Right lobe of liver (tissue), 6 donors: ENCODE measurements at regions not wholly inside any gene's neighbourhood (a gene's known extent, or its start where the extent isn't known, plus 50 kb on each side); places are given as distances from the start of the nearest gene placed in this dataset.

Experiments
- ATAC-seq, 4 donors: fragments of 200-7000 bp; cut with Tn5 transposase; one replicate each; pipeline ENCODE4 v1.9.1; 2020; ENCODE audit warnings: mild to moderate bottlenecking in 4 of 4, moderate library complexity in 4 of 4
- DNase-seq, 3 donors: peaks; one replicate each; pipeline ENCODE4 v3.0.0-alpha.2; 2020
- H3K27ac ChIP-seq, 3 donors: fragments of 200-600 bp; one replicate each; pipeline ENCODE4 v1.8.0; 2022
- H3K27me3 ChIP-seq, 2 donors: fragments of 200-600 bp; one replicate each; pipeline ENCODE4 v1.8.0; 2022
- H3K36me3 ChIP-seq, 4 donors: fragments of 200-600 bp; sonication (generic) in 1 of 4; one replicate each; pipeline versions ENCODE4 v1.5.1 to v1.8.0; 2017 to 2022; ENCODE audit warnings: control low read depth in 1 of 4
- H3K4me1 ChIP-seq, 4 donors: fragments of 200-600 bp; sonication (generic) in 1 of 4; one replicate each; pipeline versions ENCODE4 v1.5.1 to v1.8.0; 2017 to 2022; ENCODE audit warnings: control low read depth in 1 of 4
- H3K4me3 ChIP-seq, 3 donors: fragments of 200-600 bp; one replicate each; pipeline ENCODE4 v1.8.0; 2022
- H3K9me3 ChIP-seq, 4 donors: fragments of 200-600 bp; sonication (generic) in 1 of 4; one replicate each; pipeline versions ENCODE4 v1.5.1 to v1.8.0; 2017 to 2022; ENCODE audit warnings: control low read depth in 1 of 4
- POLR2A ChIP-seq: fragments of 450-650 bp; IDR thresholded peaks from one replicate; pipeline ENCODE4 v1.6.1; 2017; ENCODE audit warnings: antibody characterized with exemption, mild to moderate bottlenecking
- WGBS: methylation state at CpG from one replicate; pipeline ENCODE4 v1.1.6; 2018; ENCODE audit warnings: low coverage, low lambda C conversion rate; ENCODE audit not compliant: insufficient coverage; ENCODE audit errors: missing lambda C conversion rate; 5-methylcytosine and 5-hydroxymethylcytosine counted together
- intact Hi-C, 2 donors: fragments of 100-400 bp; cut with DNase I; formaldehyde crosslinking; loops; one replicate each; pipeline versions ENCODE4 v1.11.2 to v1.14.1; 2022
- TF ChIP-seq, protein P1 (sequence below), 4 donors: fragments of 200-600 bp in 3 of 4; fragments of 450-650 bp in 1 of 4; IDR thresholded peaks; one replicate each; pipeline versions ENCODE4 v1.5.1 to v1.8.0; 2016 to 2022; ENCODE audit warnings: antibody characterized with exemption in 4 of 4, mild to moderate bottlenecking in 2 of 4
- donor health status: DM: no; HTN: yes; CAD: no.
- donor health status: DM: no; HTN: no; CAD: no.
- donor health status: DM: no; HTN: no; CAD: no.
- donor health status: DM: no; HTN: yes; CAD: no.
- donor health status: DM: no; HTN: yes; CAD: no.

DNA sequence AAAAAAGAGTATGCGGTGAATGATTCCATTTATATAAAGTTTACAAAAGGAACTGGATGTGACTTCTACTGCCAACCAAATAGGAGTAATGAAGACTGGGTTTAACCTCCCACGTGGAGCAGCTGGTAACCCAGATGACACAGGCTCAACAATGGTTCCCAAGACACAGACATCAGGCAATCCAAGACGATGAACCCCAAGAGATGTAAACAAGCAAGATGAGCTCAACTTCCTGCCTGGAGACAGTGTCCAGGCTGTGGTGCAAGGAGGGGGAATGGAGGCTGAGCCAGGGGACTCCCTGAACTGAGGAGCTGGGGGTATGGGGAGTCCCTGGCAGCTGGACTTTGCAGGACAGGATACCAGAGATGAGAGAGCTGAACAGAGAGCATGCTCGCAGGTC lies 104.7 kb downstream of the LITAF start:
- intact Hi-C loops = no loop called here
- H3K36me3 ChIP-seq = no peaks in the 10 kb centered on the region
- ATAC-seq (peak in 2 of 4 donors; percentile 14), DNase-seq (peak in 1 of 3 donors; percentile 25)
- WGBS = 51% methylated on average over 3 of the region's 4 CpGs
- TF ChIP-seq POLR2A = no peak
- TF ChIP-seq, protein P1, sequence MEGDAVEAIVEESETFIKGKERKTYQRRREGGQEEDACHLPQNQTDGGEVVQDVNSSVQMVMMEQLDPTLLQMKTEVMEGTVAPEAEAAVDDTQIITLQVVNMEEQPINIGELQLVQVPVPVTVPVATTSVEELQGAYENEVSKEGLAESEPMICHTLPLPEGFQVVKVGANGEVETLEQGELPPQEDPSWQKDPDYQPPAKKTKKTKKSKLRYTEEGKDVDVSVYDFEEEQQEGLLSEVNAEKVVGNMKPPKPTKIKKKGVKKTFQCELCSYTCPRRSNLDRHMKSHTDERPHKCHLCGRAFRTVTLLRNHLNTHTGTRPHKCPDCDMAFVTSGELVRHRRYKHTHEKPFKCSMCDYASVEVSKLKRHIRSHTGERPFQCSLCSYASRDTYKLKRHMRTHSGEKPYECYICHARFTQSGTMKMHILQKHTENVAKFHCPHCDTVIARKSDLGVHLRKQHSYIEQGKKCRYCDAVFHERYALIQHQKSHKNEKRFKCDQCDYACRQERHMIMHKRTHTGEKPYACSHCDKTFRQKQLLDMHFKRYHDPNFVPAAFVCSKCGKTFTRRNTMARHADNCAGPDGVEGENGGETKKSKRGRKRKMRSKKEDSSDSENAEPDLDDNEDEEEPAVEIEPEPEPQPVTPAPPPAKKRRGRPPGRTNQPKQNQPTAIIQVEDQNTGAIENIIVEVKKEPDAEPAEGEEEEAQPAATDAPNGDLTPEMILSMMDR (IDR thresholded peaks at IDR 0.05) = no peak
- H3K4me3 ChIP-seq = no peak overlapping the region
- no peak overlapping the region for H3K27ac ChIP-seq
- no peaks in the 10 kb centered on the region for H3K9me3 ChIP-seq
- H3K4me1 ChIP-seq = no peaks in the 10 kb centered on the region
- H3K27me3 ChIP-seq = no peaks in the 10 kb centered on the region

DNA sequence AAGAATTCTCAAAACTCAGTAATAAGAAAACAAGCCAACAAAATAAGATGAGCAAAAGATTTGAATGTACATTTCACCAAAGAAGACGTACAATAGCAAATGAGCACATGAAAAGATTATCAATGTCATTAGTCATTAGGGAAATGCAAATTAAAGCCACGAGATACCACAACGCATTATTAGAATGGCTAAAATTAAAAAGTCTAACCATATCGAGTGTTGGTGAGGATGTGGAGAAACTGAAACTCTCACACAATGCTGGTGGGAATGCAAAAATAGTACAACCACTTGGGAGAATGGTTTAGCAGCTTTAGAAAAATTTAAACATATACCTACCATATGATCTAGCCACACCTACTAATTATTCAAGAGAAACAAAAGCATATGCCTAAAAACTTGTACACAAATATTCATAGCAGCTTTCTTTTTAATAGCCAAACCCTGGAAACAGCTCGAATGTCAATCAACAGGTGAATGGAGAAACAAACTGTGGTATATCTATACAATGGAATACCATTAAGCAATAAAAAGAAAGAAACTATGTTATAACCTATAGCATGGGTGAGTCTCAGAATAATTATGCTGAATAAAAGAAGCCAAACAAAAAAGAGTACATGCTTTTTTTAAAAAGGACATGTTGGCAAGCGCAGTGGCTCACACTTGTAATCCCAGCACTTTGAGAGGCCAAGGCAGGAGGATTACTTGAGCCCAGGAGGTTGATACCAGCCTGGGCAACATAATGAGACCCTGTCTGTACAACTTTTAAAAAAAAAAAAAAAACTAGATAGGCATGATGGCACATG lies 103.6 kb downstream of the LITAF start:
- H3K4me3 ChIP-seq = no peak overlapping the region
- H3K27me3 ChIP-seq = no peaks in the 10 kb centered on the region
- no peak overlapping the region for H3K27ac ChIP-seq
- H3K9me3 ChIP-seq = no peaks in the 10 kb centered on the region
- no peaks in the 10 kb centered on the region for H3K36me3 ChIP-seq
- 94% methylated on average over 6 of the region's 6 CpGs for WGBS
- DNase-seq (no peak), ATAC-seq (no peak)
- TF ChIP-seq POLR2A = no peak
- no peaks in the 10 kb centered on the region for H3K4me1 ChIP-seq
- intact Hi-C loops = no loop called here

DNA sequence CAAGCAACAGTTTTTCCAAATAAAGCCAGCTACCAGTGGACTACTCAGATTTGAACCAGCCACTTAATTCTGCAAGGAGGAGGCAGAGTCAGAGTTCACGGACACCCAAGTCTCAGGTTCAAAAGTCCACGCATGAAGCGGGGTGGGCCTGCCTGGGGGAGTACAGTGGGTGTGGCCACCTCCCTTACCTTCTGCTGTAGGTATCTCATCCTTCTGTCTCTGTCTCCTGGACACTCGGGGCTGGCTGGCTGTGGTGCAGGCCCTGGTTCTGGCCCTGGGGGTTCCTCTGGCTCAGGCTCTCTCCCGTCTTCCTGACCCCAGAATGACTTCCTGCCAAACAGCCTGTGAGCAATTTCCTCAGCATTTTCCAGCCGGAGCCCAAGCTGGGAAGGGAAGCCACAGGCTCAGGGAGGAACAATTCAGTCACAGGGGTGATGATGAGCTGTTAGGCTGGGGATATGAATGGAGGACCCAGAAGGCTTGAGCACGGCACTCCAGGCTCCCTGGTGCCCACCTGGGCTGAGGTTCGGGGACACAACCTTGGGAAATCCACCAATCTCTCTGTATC lies 101.9 kb downstream of the LITAF start:
- WGBS = 87% methylated on average over 3 of the region's 8 CpGs
- Histone ChIP-seq H3K27me3 (no peaks in the 10 kb centered on the region), H3K9me3 (no peaks in the 10 kb centered on the region), H3K4me3 (no peak overlapping the region), H3K36me3 (no peaks in the 10 kb centered on the region), H3K27ac (peak overlapping the region in 1 of 3 donors; percentile 65), H3K4me1 (no peaks in the 10 kb centered on the region)
- DNase-seq = peak in 1 of 3 donors; percentile 31
- intact Hi-C loops = no loop called here
- TF ChIP-seq, protein P1 (IDR thresholded peaks at IDR 0.05) = no peak
- no peak for TF ChIP-seq POLR2A
- ATAC-seq = peak; percentile 51 to 83 (median 70)

DNA sequence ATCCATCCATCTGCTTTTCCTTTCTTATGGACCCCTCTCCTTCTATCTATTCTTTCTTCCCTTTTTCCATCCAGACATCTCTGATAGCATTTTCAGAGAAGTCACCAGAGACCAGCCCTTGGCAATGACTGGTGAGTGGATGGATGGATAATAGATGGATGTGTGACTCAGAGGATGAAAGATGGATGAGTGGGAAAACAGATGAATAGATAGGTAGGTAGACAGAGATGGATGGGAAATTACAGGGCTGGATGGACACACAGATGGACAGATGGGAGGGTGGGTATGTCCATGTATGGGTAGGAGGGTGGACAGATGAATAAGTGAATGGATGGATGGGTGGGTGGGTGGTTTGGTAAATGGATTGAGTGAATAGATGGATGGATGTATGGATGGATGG lies 101.0 kb downstream of the LITAF start:
- H3K4me3 ChIP-seq = no peak overlapping the region
- H3K36me3 ChIP-seq = no peaks in the 10 kb centered on the region
- intact Hi-C loops = no loop called here
- DNase-seq = no peak
- peak overlapping the region in 1 of 3 donors; percentile 65 for H3K27ac ChIP-seq
- no peaks in the 10 kb centered on the region for H3K4me1 ChIP-seq
- H3K9me3 ChIP-seq = no peaks in the 10 kb centered on the region
- no peak for ATAC-seq
- H3K27me3 ChIP-seq = no peaks in the 10 kb centered on the region
- TF ChIP-seq POLR2A = no peak
- TF ChIP-seq, protein P1 (IDR thresholded peaks at IDR 0.05) = no peak

DNA sequence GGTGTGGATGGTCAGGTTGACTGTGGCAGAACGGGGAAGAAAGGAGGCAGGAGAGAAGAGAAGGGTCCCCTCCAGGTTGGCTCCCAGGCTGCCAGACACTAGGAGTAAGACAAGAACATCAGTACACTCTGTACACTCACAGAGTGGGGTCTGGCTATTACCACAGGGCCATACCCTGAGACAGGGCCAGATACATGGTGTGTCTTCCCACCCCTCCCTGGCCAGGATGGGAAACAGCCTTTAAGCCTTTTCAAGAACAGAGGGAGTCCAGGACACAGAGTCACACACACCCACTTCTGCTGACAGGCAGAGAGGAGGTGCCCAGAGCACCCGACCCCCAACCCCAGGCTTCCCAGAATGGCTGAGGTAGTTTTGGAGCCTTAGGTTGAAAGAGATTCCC lies 99.4 kb downstream of the LITAF start:
- ATAC-seq (no peak), DNase-seq (peak in 1 of 3 donors; percentile 22)
- no peaks in the 10 kb centered on the region for H3K4me1 ChIP-seq
- TF ChIP-seq, protein P1 (IDR thresholded peaks at IDR 0.05) = no peak
- TF ChIP-seq POLR2A = no peak
- H3K27me3 ChIP-seq = no peaks in the 10 kb centered on the region
- H3K36me3 ChIP-seq = no peaks in the 10 kb centered on the region
- intact Hi-C loops = no loop called here
- WGBS = 83% methylated on average over 1 of the region's 2 CpGs
- H3K4me3 ChIP-seq = no peak overlapping the region
- no peak overlapping the region for H3K27ac ChIP-seq
- H3K9me3 ChIP-seq = no peaks in the 10 kb centered on the region
